ENCODE measurements at regions not wholly inside any gene's neighbourhood (a gene's known extent, or its start where the extent isn't known, plus 50 kb on each side); places are given as distances from the start of the nearest gene placed in this dataset.

DNA sequence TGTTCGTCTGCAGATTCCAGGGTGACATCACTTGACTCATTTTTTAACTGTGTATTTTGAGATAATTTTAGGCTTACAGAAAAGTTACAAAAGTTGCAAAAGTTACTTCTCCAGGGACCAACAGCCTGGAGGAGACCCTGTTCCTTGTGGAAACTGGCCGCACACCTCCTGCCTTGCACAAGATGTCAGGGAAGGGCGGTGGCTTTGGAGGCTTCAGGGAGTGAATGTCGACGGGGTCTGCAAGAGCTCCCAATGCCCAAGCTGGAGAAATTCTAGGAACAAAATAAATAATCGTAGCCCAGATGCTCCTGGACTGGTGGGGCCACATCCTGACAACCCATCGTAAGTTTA, 62.2 kb upstream of the FAM20C start:
- intact Hi-C loops (cut with DNase I), result no loop called here
- TF ChIP-seq CTCF (IDR thresholded peaks at IDR 0.05), result no peak
- no peak for TF ChIP-seq POLR2A (IDR thresholded peaks at IDR 0.05)
- H3K4me3 ChIP-seq, result peak overlapping the region in 4 of 12 donors; percentile 15 to 28 (median 20)
- no peaks in the 10 kb centered on the region for H3K9me3 ChIP-seq
- peak in 3 of 4 donors; percentile 39 to 58 (median 45) for ATAC-seq
- peak in 1 of 5 donors; percentile 77 for DNase-seq
- H3K36me3 ChIP-seq, result no peaks in the 10 kb centered on the region
- no peaks in the 10 kb centered on the region for H3K27me3 ChIP-seq
- H3K27ac ChIP-seq, result peak overlapping the region in 5 of 12 donors; percentile 36 to 70 (median 57)
- peaks cover 0 to 37% (median 16%) of the 10 kb centered on the region in 12 donors for H3K4me1 ChIP-seq
- whole genome bisulfite sequencing, 4 donors, result 47 to 63% (median 58%) methylated on average over 7 of the region's 7 CpGs

- intact Hi-C loops (cut with DNase I), result no loop called here
- peak overlapping the region in 8 of 12 donors; percentile 12 to 52 (median 33) for H3K27ac ChIP-seq
- ATAC-seq (peak; percentile 19 to 30 (median 25)), DNase-seq (no peak)
- no peaks in the 10 kb centered on the region for H3K36me3 ChIP-seq
- H3K9me3 ChIP-seq, result no peaks in the 10 kb centered on the region
- H3K4me3 ChIP-seq, result no peak overlapping the region
- TF ChIP-seq POLR2A (IDR thresholded peaks at IDR 0.05) (no peak), CTCF (IDR thresholded peaks at IDR 0.05) (no peak)
- H3K4me1 ChIP-seq, result peaks cover 0 to 37% (median 16%) of the 10 kb centered on the region in 12 donors
- 76 to 82% (median 81%) methylated on average over 16 to 19 of the region's 19 CpGs for WGBS, 4 donors
- H3K27me3 ChIP-seq, result no peaks in the 10 kb centered on the region
These were observed 61.2 kb upstream of the FAM20C start for GRCh38 chr7:130875-131780.

GRCh38 chr7:131781-132482, 60.4 kb upstream of the FAM20C start:
- intact Hi-C loops (cut with DNase I), result no loop called here
- Histone ChIP-seq H3K9me3 (no peaks in the 10 kb centered on the region), H3K27ac (peak overlapping the region in 9 of 12 donors; percentile 12 to 52 (median 36)), H3K36me3 (no peaks in the 10 kb centered on the region), H3K4me1 (peaks cover 0 to 37% (median 16%) of the 10 kb centered on the region in 12 donors), H3K4me3 (no peak overlapping the region), H3K27me3 (no peaks in the 10 kb centered on the region)
- ATAC-seq, result peak; percentile 38 to 80 (median 70)
- peak; percentile 65 to 84 (median 74) for DNase-seq
- TF ChIP-seq POLR2A (IDR thresholded peaks at IDR 0.05) (no peak), CTCF (IDR thresholded peaks at IDR 0.05) (no peak)
- 69 to 76% (median 72%) methylated on average over 20 to 21 of the region's 21 CpGs for WGBS, 4 donors

DNA sequence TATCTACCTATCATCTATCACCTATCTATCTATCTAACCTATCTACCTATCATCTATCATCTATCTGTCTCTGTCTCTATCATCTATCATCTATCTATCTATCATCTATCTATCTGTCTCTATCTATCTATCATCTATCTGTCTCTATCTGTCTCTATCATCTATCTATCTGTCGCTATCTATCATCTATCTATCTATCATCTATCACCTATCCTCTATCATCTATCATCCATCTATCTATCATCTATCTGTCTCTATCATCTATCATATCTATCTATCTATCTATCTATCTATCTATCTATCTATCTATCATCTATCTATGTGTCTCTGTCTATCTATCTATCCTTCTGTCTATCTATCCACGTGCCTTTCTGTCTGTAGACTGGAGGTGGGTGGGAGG, 59.5 kb upstream of the FAM20C start:
- no peak for DNase-seq
- intact Hi-C loops (cut with DNase I), result no loop called here

More for the DNA sequence above, 59.5 kb upstream of the FAM20C start:
- 69 to 84% (median 72%) methylated on average over 2 of the region's 2 CpGs for WGBS, 4 donors
- Histone ChIP-seq H3K9me3 (no peaks in the 10 kb centered on the region), H3K4me1 (peaks cover 0 to 35% (median 16%) of the 10 kb centered on the region in 12 donors), H3K4me3 (no peak overlapping the region), H3K36me3 (no peaks in the 10 kb centered on the region), H3K27ac (no peak overlapping the region), H3K27me3 (no peaks in the 10 kb centered on the region)
- ATAC-seq, result no peak
- TF ChIP-seq POLR2A (IDR thresholded peaks at IDR 0.05) (no peak), CTCF (IDR thresholded peaks at IDR 0.05) (no peak)
